ENCODE measurements at regions not wholly inside any gene's neighbourhood (a gene's known extent, or its start where the extent isn't known, plus 50 kb on each side); places are given as distances from the start of the nearest gene placed in this dataset.

DNA sequence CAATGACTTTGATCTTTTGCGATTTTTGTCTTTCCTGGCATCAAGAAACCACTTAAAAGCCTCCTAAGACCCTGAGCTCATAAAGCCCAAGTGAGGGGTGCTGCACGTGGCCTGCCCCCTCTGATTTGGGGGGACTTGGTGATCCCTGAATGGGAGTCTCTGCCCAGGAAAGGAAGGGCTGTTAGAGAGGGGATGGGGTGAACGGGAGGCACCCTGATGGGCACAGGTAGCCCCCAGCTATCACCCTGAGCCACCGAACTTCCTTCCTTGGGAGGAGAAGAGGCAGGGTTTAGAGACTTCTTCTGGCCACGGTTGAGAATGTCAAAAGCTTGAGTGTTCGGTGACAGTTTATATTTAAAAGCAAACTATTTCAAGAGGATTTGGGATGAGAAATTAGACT is 305.5 kb downstream of the ZNF536 start:
- CTCF ChIA-PET = interaction anchor here (1.1 to 3.8 kb wide), 8 partner anchors 8 to 1893 kb away, joined by 3 to 91 read pairs (median 4); no protein-coding TSS in a partner anchor
- no peak for DNase-seq (ENCODE audit: low read depth in 1 of 2, low spot score in 1 of 2)
- ATAC-seq = no peak
- no peak for FAIRE-seq
- POLR2A ChIA-PET = no interaction called here
- Histone ChIP-seq H3K4me1 (peaks cover 2% of the 10 kb centered on the region; the same call in 1 of the 3 replicates), H3K9me3 (no peaks in the 10 kb centered on the region), H3K4me2 (no peak overlapping the region), H3K27ac (no peak overlapping the region), H3K4me3 (no peak overlapping the region)
- WGBS (ENCODE audit: missing lambda C conversion rate) = 13% methylated on average over 6 of the region's 6 CpGs
- TF ChIP-seq KDM5A (IDR thresholded peaks at IDR 0.05) = no peak
- TF ChIP-seq RFX5 (IDR thresholded peaks at IDR 0.05) = no peak
- TF ChIP-seq GATA3 (IDR thresholded peaks at IDR 0.05; ENCODE audit: borderline replicate concordance) = no peak
- TF ChIP-seq RARB (CRISPR knock-in tag; IDR thresholded peaks at IDR 0.05) = no peak
- TF ChIP-seq TFCP2L1 (CRISPR knock-in tag; IDR thresholded peaks at IDR 0.05) = no peak
- no peak for TF ChIP-seq HOXB5 (CRISPR knock-in tag; IDR thresholded peaks at IDR 0.05)
- no peak for TF ChIP-seq HOXA7 (CRISPR knock-in tag; IDR thresholded peaks at IDR 0.05)
- TF ChIP-seq CBX2 (IDR thresholded peaks at IDR 0.05; ENCODE audit: borderline replicate concordance, low read depth) = no peak
- no peak for TF ChIP-seq MAFK (IDR thresholded peaks at IDR 0.05; ENCODE audit: partially characterized antibody)
- no peak for TF ChIP-seq FOSB (CRISPR knock-in tag; IDR thresholded peaks at IDR 0.05)
- TF ChIP-seq JUNB (IDR thresholded peaks at IDR 0.05) = no peak
- no peak for TF ChIP-seq CHD4 (IDR thresholded peaks at IDR 0.05; ENCODE audit: borderline replicate concordance)
- TF ChIP-seq HDAC2 (IDR thresholded peaks at IDR 0.05) = no peak

DNA sequence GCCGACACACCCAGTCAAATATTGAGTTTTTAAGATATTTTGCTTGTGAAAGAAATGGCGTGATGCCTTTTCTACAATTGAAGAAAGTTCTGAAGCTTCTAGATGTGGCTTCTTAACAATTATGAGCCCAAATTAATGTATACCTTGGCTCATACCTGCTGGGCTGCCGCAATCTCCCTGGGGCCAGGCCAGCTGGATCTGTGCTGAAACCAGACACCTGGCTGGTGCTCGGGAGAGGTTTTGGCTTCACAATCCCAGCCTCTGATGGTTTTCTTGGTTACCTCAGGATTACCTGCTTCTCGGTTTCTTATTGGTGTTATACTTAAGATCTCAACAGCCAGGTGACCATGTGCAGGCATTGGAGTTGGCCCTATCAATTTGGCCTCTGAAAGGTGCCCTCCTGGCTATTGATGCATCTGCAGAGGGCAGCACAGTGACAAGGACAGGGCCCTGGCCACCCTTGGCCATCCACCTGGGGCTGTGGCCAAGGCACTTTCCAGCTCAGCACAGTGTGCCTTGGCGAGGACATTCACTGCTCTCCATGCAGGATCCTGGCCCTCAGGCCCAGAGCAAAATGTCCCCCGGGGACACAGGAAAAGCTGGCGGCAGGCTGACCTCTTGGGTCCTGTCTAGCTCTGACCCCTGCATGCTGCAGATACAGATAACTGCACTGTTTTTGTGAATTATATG is 305.0 kb downstream of the ZNF536 start:
- Histone ChIP-seq H3K4me1 (no peaks in the 10 kb centered on the region), H3K4me2 (no peak overlapping the region), H3K9me3 (no peaks in the 10 kb centered on the region), H3K27ac (no peak overlapping the region), H3K4me3 (no peak overlapping the region)
- ChIA-PET CTCF (interaction anchor here (0.8 to 3.8 kb wide), 6 partner anchors 9 to 1547 kb away, joined by 3 to 91 read pairs (median 4); no protein-coding TSS in a partner anchor), POLR2A (no interaction called here)
- 12% methylated on average over 8 of the region's 8 CpGs for WGBS (ENCODE audit: missing lambda C conversion rate)
- TF ChIP-seq, protein P1, sequence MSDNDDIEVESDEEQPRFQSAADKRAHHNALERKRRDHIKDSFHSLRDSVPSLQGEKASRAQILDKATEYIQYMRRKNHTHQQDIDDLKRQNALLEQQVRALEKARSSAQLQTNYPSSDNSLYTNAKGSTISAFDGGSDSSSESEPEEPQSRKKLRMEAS (IDR thresholded peaks at IDR 0.05) = no peak
- TF ChIP-seq NFE2L2 (conservative IDR thresholded peaks at IDR 0.05; ENCODE audit: low read length) (no peak), PHF8 (IDR thresholded peaks at IDR 0.05; ENCODE audit: borderline replicate concordance, low read depth) (no peak), TFCP2L1 (CRISPR knock-in tag; IDR thresholded peaks at IDR 0.05) (no peak), CHD4 (IDR thresholded peaks at IDR 0.05; ENCODE audit: borderline replicate concordance) (no peak), CBX8 (IDR thresholded peaks at IDR 0.05) (no peak), POLR2A (IDR thresholded peaks at IDR 0.05; ENCODE audit: low read length) (no peak), EHF (CRISPR knock-in tag; IDR thresholded peaks at IDR 0.05) (no peak)
- TF ChIP-seq, protein P2, sequence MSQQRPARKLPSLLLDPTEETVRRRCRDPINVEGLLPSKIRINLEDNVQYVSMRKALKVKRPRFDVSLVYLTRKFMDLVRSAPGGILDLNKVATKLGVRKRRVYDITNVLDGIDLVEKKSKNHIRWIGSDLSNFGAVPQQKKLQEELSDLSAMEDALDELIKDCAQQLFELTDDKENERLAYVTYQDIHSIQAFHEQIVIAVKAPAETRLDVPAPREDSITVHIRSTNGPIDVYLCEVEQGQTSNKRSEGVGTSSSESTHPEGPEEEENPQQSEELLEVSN (IDR thresholded peaks at IDR 0.05; ENCODE audit: borderline replicate concordance, low read depth) = no peak
- TF ChIP-seq, protein P3, sequence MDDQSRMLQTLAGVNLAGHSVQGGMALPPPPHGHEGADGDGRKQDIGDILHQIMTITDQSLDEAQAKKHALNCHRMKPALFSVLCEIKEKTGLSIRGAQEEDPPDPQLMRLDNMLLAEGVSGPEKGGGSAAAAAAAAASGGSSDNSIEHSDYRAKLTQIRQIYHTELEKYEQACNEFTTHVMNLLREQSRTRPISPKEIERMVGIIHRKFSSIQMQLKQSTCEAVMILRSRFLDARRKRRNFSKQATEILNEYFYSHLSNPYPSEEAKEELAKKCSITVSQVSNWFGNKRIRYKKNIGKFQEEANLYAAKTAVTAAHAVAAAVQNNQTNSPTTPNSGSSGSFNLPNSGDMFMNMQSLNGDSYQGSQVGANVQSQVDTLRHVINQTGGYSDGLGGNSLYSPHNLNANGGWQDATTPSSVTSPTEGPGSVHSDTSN (IDR thresholded peaks at IDR 0.05) = no peak
- TF ChIP-seq, protein P4, sequence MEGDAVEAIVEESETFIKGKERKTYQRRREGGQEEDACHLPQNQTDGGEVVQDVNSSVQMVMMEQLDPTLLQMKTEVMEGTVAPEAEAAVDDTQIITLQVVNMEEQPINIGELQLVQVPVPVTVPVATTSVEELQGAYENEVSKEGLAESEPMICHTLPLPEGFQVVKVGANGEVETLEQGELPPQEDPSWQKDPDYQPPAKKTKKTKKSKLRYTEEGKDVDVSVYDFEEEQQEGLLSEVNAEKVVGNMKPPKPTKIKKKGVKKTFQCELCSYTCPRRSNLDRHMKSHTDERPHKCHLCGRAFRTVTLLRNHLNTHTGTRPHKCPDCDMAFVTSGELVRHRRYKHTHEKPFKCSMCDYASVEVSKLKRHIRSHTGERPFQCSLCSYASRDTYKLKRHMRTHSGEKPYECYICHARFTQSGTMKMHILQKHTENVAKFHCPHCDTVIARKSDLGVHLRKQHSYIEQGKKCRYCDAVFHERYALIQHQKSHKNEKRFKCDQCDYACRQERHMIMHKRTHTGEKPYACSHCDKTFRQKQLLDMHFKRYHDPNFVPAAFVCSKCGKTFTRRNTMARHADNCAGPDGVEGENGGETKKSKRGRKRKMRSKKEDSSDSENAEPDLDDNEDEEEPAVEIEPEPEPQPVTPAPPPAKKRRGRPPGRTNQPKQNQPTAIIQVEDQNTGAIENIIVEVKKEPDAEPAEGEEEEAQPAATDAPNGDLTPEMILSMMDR (IDR thresholded peaks at IDR 0.05) = no peak
- no peak for FAIRE-seq
- no peak for ATAC-seq
- no peak for DNase-seq (ENCODE audit: low read depth in 1 of 2, low spot score in 1 of 2)

DNA sequence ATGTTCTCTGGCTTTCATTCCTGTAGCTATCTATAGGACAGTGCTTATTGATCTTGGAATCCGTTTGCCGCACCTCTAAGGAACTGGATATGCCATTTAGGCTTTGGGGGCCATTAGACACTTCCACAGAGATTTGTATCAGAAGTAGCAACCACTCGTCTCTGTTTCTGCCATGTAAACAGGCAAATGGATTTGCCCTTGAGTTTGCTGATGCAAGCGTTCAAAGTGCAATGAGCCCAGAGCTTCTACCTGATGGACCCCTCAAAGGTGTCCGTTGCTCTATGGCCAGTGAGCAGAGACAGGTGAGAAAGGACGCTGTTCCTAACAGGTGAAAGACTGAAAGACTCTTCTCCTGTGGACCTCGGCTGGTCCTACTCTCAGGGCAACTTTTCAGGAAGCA is 302.9 kb downstream of the ZNF536 start:
- ATAC-seq = no peak
- no peak overlapping the region for H3K27ac ChIP-seq
- no peak for DNase-seq (ENCODE audit: low read depth in 1 of 2, low spot score in 1 of 2)
- H3K4me1 ChIP-seq = no peaks in the 10 kb centered on the region
- H3K4me3 ChIP-seq = no peak overlapping the region
- no peak for FAIRE-seq
- no peaks in the 10 kb centered on the region for H3K9me3 ChIP-seq
- ChIA-PET CTCF (interaction anchor here (0.7 to 15.9 kb wide), 6 partner anchors 9 to 1895 kb away, joined by 3 to 298 read pairs (median 15); no protein-coding TSS in a partner anchor), POLR2A (no interaction called here)
- 6% methylated on average over 7 of the region's 7 CpGs for WGBS (ENCODE audit: missing lambda C conversion rate)
- no peak overlapping the region for H3K4me2 ChIP-seq
- no peak for TF ChIP-seq ZC3H11A (IDR thresholded peaks at IDR 0.05)
- TF ChIP-seq, protein P3 (IDR thresholded peaks at IDR 0.05) = no peak
- no peak for TF ChIP-seq ESRRA (IDR thresholded peaks at IDR 0.05; ENCODE audit: borderline replicate concordance, low read length)
- TF ChIP-seq EP300 (IDR thresholded peaks at IDR 0.05) = no peak
- no peak for TF ChIP-seq JUN (IDR thresholded peaks at IDR 0.05)
- TF ChIP-seq, protein P5, sequence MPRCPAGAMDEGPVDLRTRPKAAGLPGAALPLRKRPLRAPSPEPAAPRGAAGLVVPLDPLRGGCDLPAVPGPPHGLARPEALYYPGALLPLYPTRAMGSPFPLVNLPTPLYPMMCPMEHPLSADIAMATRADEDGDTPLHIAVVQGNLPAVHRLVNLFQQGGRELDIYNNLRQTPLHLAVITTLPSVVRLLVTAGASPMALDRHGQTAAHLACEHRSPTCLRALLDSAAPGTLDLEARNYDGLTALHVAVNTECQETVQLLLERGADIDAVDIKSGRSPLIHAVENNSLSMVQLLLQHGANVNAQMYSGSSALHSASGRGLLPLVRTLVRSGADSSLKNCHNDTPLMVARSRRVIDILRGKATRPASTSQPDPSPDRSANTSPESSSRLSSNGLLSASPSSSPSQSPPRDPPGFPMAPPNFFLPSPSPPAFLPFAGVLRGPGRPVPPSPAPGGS (IDR thresholded peaks at IDR 0.05) = no peak
- no peak for TF ChIP-seq FOSL2 (IDR thresholded peaks at IDR 0.05)
- no peak for TF ChIP-seq FOSL2 (CRISPR knock-in tag; IDR thresholded peaks at IDR 0.05)
- TF ChIP-seq MAFK (IDR thresholded peaks at IDR 0.05; ENCODE audit: partially characterized antibody) = no peak
- TF ChIP-seq RARB (CRISPR knock-in tag; IDR thresholded peaks at IDR 0.05) = no peak
- no peak for TF ChIP-seq EHMT2 (IDR thresholded peaks at IDR 0.05; ENCODE audit: low read depth)
- TF ChIP-seq GATA3 (IDR thresholded peaks at IDR 0.05; ENCODE audit: borderline replicate concordance) = no peak
- TF ChIP-seq EHF (CRISPR knock-in tag; IDR thresholded peaks at IDR 0.05) = no peak
- no peak for TF ChIP-seq CHD2 (IDR thresholded peaks at IDR 0.05; ENCODE audit: low read length, partially characterized antibody)
- TF ChIP-seq POLR2A (IDR thresholded peaks at IDR 0.05; ENCODE audit: low read length) = no peak
